Stimulated activated effector memory CD8-positive, alpha-beta T cell treated with anti-CD3 and anti-CD28 coated beads, Interleukin-12 subunit alpha, Interleukin-12 subunit beta, amount 100 ng/mL, for 72 hours (primary cell): ENCODE measurements at regions not wholly inside any gene's neighbourhood (a gene's known extent, or its start where the extent isn't known, plus 50 kb on each side); places are given as distances from the start of the nearest gene placed in this dataset.

Experiments
- ATAC-seq: fragments of 150-1000 bp; cut with Tn5 transposase; 2 replicates; pipeline ENCODE4 v1.10.0; 2021
- DNase-seq, 2 donors: peaks; one replicate each; pipeline ENCODE4 v3.0.0; 2021 to 2022; ENCODE audit warnings: low spot score in 2 of 2
- H3K27ac Mint-ChIP-seq: one replicate; pipeline ENCODE4 v1.8.0; 2022; ENCODE audit warnings: mild to moderate bottlenecking, mixed read lengths
- H3K36me3 Mint-ChIP-seq: one replicate; pipeline ENCODE4 v1.8.0; 2022; ENCODE audit warnings: mild to moderate bottlenecking, mixed read lengths
- H3K4me1 Mint-ChIP-seq: one replicate; pipeline ENCODE4 v1.8.0; 2022; ENCODE audit warnings: mixed read lengths
- H3K4me3 Mint-ChIP-seq: one replicate; pipeline ENCODE4 v1.8.0; 2022; ENCODE audit warnings: mild to moderate bottlenecking, mixed read lengths
- H3K9me3 Mint-ChIP-seq: one replicate; pipeline ENCODE4 v1.8.0; 2022; ENCODE audit warnings: mixed read lengths

GRCh38 chr7:156560075-156560474 lies 80.5 kb upstream of the RNF32 start:
- Mint-ChIP-seq H3K4me1 (no peaks in the 10 kb centered on the region), H3K9me3 (peaks cover 8% of the 10 kb centered on the region)

GRCh38 chr7:156559001-156559400 lies 81.6 kb upstream of the RNF32 start:
- peaks cover under 1% of the 10 kb centered on the region for H3K9me3 Mint-ChIP-seq
- no peaks in the 10 kb centered on the region for H3K4me1 Mint-ChIP-seq
- ATAC-seq, result no peak
- no peak for DNase-seq
- H3K36me3 Mint-ChIP-seq, result no peaks in the 10 kb centered on the region
- H3K4me3 Mint-ChIP-seq, result no peak overlapping the region
- no peak overlapping the region for H3K27ac Mint-ChIP-seq

More at GRCh38 chr7:156560075-156560474, 80.5 kb upstream of the RNF32 start:
- H3K27ac Mint-ChIP-seq, result no peak overlapping the region
- no peak overlapping the region for H3K4me3 Mint-ChIP-seq
- no peaks in the 10 kb centered on the region for H3K36me3 Mint-ChIP-seq
- DNase-seq, result no peak
- ATAC-seq, result no peak

GRCh38 chr7:156558198-156558597 lies 82.4 kb upstream of the RNF32 start:
- no peak for ATAC-seq
- Mint-ChIP-seq H3K4me1 (no peaks in the 10 kb centered on the region), H3K4me3 (no peak overlapping the region), H3K27ac (no peak overlapping the region), H3K36me3 (no peaks in the 10 kb centered on the region), H3K9me3 (no peaks in the 10 kb centered on the region)
- no peak for DNase-seq

GRCh38 chr7:156556083-156556482 lies 84.5 kb upstream of the RNF32 start:
- no peak overlapping the region for H3K4me3 Mint-ChIP-seq
- no peaks in the 10 kb centered on the region for H3K9me3 Mint-ChIP-seq
- H3K36me3 Mint-ChIP-seq, result no peaks in the 10 kb centered on the region
- no peak for ATAC-seq
- H3K27ac Mint-ChIP-seq, result no peak overlapping the region
- DNase-seq, result no peak
- H3K4me1 Mint-ChIP-seq, result no peaks in the 10 kb centered on the region

GRCh38 chr7:156554488-156554887 lies 86.1 kb upstream of the RNF32 start:
- DNase-seq (no peak), ATAC-seq (no peak)
- Mint-ChIP-seq H3K4me1 (no peaks in the 10 kb centered on the region), H3K4me3 (no peak overlapping the region), H3K9me3 (no peaks in the 10 kb centered on the region), H3K36me3 (no peaks in the 10 kb centered on the region), H3K27ac (no peak overlapping the region)

GRCh38 chr7:156549636-156550035 lies 90.9 kb upstream of the RNF32 start:
- ATAC-seq, result no peak
- no peak for DNase-seq
- Mint-ChIP-seq H3K27ac (no peak overlapping the region), H3K9me3 (peaks cover 6% of the 10 kb centered on the region), H3K4me3 (no peak overlapping the region), H3K36me3 (no peaks in the 10 kb centered on the region), H3K4me1 (peaks cover 6% of the 10 kb centered on the region)

GRCh38 chr7:156547884-156548561 lies 92.6 kb upstream of the RNF32 start:
- Mint-ChIP-seq H3K36me3 (no peaks in the 10 kb centered on the region), H3K27ac (no peak overlapping the region), H3K4me1 (peaks cover 6% of the 10 kb centered on the region), H3K4me3 (no peak overlapping the region), H3K9me3 (peaks cover 6% of the 10 kb centered on the region)
- no peak for DNase-seq
- ATAC-seq, result peak; percentile 34

GRCh38 chr7:156545979-156546378 lies 94.6 kb upstream of the RNF32 start:
- Mint-ChIP-seq H3K4me1 (peaks cover 6% of the 10 kb centered on the region), H3K36me3 (no peaks in the 10 kb centered on the region), H3K9me3 (peaks cover 6% of the 10 kb centered on the region), H3K4me3 (no peak overlapping the region), H3K27ac (no peak overlapping the region)
- DNase-seq (no peak), ATAC-seq (no peak)

- Mint-ChIP-seq H3K4me1 (peaks cover 6% of the 10 kb centered on the region), H3K36me3 (no peaks in the 10 kb centered on the region), H3K9me3 (peaks cover 6% of the 10 kb centered on the region), H3K4me3 (no peak overlapping the region), H3K27ac (no peak overlapping the region)
- ATAC-seq (no peak), DNase-seq (no peak)
Measured at GRCh38 chr7:156544919-156545715, 95.5 kb upstream of the RNF32 start.

- H3K4me1 Mint-ChIP-seq, result peaks cover 6% of the 10 kb centered on the region
- H3K4me3 Mint-ChIP-seq, result no peak overlapping the region
- DNase-seq, result no peak
- no peak overlapping the region for H3K27ac Mint-ChIP-seq
- no peaks in the 10 kb centered on the region for H3K36me3 Mint-ChIP-seq
- peaks cover 6% of the 10 kb centered on the region for H3K9me3 Mint-ChIP-seq
- ATAC-seq, result no peak
Measured at GRCh38 chr7:156543699-156544598, 96.6 kb upstream of the RNF32 start.

GRCh38 chr7:156540619-156541165 lies 99.9 kb upstream of the RNF32 start:
- Mint-ChIP-seq H3K4me3 (no peak overlapping the region), H3K36me3 (no peaks in the 10 kb centered on the region), H3K4me1 (no peaks in the 10 kb centered on the region), H3K27ac (no peak overlapping the region), H3K9me3 (no peaks in the 10 kb centered on the region)
- ATAC-seq, result no peak
- no peak for DNase-seq

GRCh38 chr7:156539999-156540398 lies 100.6 kb upstream of the RNF32 start:
- H3K9me3 Mint-ChIP-seq, result no peaks in the 10 kb centered on the region
- no peak overlapping the region for H3K4me3 Mint-ChIP-seq
- H3K27ac Mint-ChIP-seq, result no peak overlapping the region
- DNase-seq (no peak), ATAC-seq (no peak)
- no peaks in the 10 kb centered on the region for H3K4me1 Mint-ChIP-seq
- no peaks in the 10 kb centered on the region for H3K36me3 Mint-ChIP-seq

GRCh38 chr7:156537006-156537405 lies 103.6 kb upstream of the RNF32 start:
- no peaks in the 10 kb centered on the region for H3K36me3 Mint-ChIP-seq

GRCh38 chr7:156534925-156535324 lies 105.6 kb upstream of the RNF32 start:
- ATAC-seq (no peak), DNase-seq (no peak)
- Mint-ChIP-seq H3K9me3 (no peaks in the 10 kb centered on the region), H3K27ac (no peak overlapping the region), H3K4me3 (no peak overlapping the region), H3K36me3 (no peaks in the 10 kb centered on the region), H3K4me1 (no peaks in the 10 kb centered on the region)

More at GRCh38 chr7:156537006-156537405, 103.6 kb upstream of the RNF32 start:
- H3K4me1 Mint-ChIP-seq, result no peaks in the 10 kb centered on the region
- ATAC-seq (no peak), DNase-seq (no peak)
- H3K27ac Mint-ChIP-seq, result no peak overlapping the region
- no peak overlapping the region for H3K4me3 Mint-ChIP-seq
- no peaks in the 10 kb centered on the region for H3K9me3 Mint-ChIP-seq

- Mint-ChIP-seq H3K27ac (no peak overlapping the region), H3K9me3 (no peaks in the 10 kb centered on the region), H3K4me1 (no peaks in the 10 kb centered on the region), H3K4me3 (no peak overlapping the region), H3K36me3 (no peaks in the 10 kb centered on the region)
- no peak for ATAC-seq
- no peak for DNase-seq
Measured at GRCh38 chr7:156533964-156534363, 106.6 kb upstream of the RNF32 start.
